H1 (cell line): ENCODE measurements at regions not wholly inside any gene's neighbourhood (a gene's known extent, or its start where the extent isn't known, plus 50 kb on each side); places are given as distances from the start of the nearest gene placed in this dataset.

ENCODE experiments used
- CTCF ChIA-PET: fragments of 300-600 bp; sonication (Branson Sonifier 250); formaldehyde crosslinking; loops from one replicate; lab custom pipeline; 2021; ENCODE audit not compliant: partially characterized antibody; lab: Charles Lee
- POLR2A ChIA-PET: fragments of 300-600 bp; sonication (Branson Sonifier 250); formaldehyde crosslinking; loops from one replicate; lab custom pipeline; 2021; ENCODE audit warnings: inconsistent platforms; ENCODE audit not compliant: partially characterized antibody; lab: Charles Lee
- DNase-seq, 2 experiments: peaks; one replicate each; pipeline versions ENCODE4 v3.0.0 to v3.0.0-alpha.2; 2010 to 2022; ENCODE audit warnings: low spot score in 2 of 2, low read depth in 1 of 2, mixed read lengths in 1 of 2
- FAIRE-seq: peaks from 2 replicates; lab custom pipeline; 2011; peaks lifted over from hg19 to GRCh38; lab: Jason Lieb, UNC
- H2AFZ ChIP-seq: 2 replicates; pipeline ENCODE4 v1.8.1; 2012; ENCODE audit warnings: low read length, inconsistent platforms
- H2AK5ac ChIP-seq: 2 replicates; pipeline ENCODE4 v1.6.1; 2013; ENCODE audit warnings: low read depth, low read length
- H2BK120ac ChIP-seq: replicated peaks from 2 replicates; pipeline ENCODE3; 2013; ENCODE audit warnings: low read depth, low read length, inconsistent platforms
- H2BK12ac ChIP-seq: 2 replicates; pipeline ENCODE4 v1.6.1; 2013; ENCODE audit warnings: low read depth, low read length
- H2BK15ac ChIP-seq: 2 replicates; pipeline ENCODE4 v1.6.1; 2013; ENCODE audit warnings: low read length
- H2BK20ac ChIP-seq: 2 replicates; pipeline ENCODE4 v1.6.1; 2013; ENCODE audit warnings: low read length
- H2BK5ac ChIP-seq: 2 replicates; pipeline ENCODE4 v1.6.1; 2013; ENCODE audit warnings: low read depth, low read length
- H3K14ac ChIP-seq: 2 replicates; pipeline ENCODE4 v1.6.1; 2013; ENCODE audit warnings: inconsistent platforms; ENCODE audit not compliant: insufficient read length
- H3K18ac ChIP-seq: 2 replicates; pipeline ENCODE4 v1.6.1; 2013; ENCODE audit warnings: low read length; ENCODE audit errors: extremely low read depth
- H3K23ac ChIP-seq: 2 replicates; pipeline ENCODE4 v1.6.1; 2013; ENCODE audit warnings: inconsistent platforms; ENCODE audit not compliant: insufficient read length
- H3K23me2 ChIP-seq: 2 replicates; pipeline ENCODE4 v1.6.1; 2013; ENCODE audit warnings: low read depth, low read length
- H3K27ac ChIP-seq: 2 replicates; pipeline ENCODE4 v1.6.1; 2011; ENCODE audit warnings: low read depth, low read length, inconsistent platforms
- H3K27me3 ChIP-seq, 4 experiments: replicated peaks in 1 of 4; 1 replicate in 1 of 4; 2 replicates in 3 of 4; pipeline versions ENCODE4 v1.6.1 to v1.8.1; 2011 to 2013; ENCODE audit warnings: low read length in 3 of 4, mild to moderate bottlenecking in 3 of 4, inconsistent platforms in 2 of 4, mixed read lengths in 2 of 4, moderate library complexity in 1 of 4; ENCODE audit not compliant: control insufficient read depth in 3 of 4, insufficient read depth in 3 of 4; ENCODE audit errors: extremely low read depth in 1 of 4
- H3K36me3 ChIP-seq, 4 experiments: 2 replicates each; pipeline versions ENCODE4 v1.6.1 to v1.8.1; 2011 to 2013; ENCODE audit warnings: mild to moderate bottlenecking in 4 of 4, low read length in 3 of 4, moderate library complexity in 2 of 4, control low read depth in 1 of 4, inconsistent platforms in 1 of 4; ENCODE audit not compliant: insufficient read depth in 4 of 4, control insufficient read depth in 2 of 4
- H3K4ac ChIP-seq: replicated peaks from 2 replicates; pipeline ENCODE3; 2013; ENCODE audit warnings: low read length, low read depth, mixed read lengths, inconsistent platforms; ENCODE audit not compliant: insufficient read length
- H3K4me1 ChIP-seq, 4 experiments: replicated peaks in 1 of 4; 1 replicate in 1 of 4; 2 replicates in 3 of 4; pipeline versions ENCODE4 v1.6.1 to v1.8.1; 2011 to 2013; ENCODE audit warnings: low read length in 3 of 4, inconsistent platforms in 2 of 4, mixed read lengths in 1 of 4; ENCODE audit not compliant: insufficient read depth in 4 of 4, control insufficient read depth in 3 of 4
- H3K4me2 ChIP-seq, 2 experiments: 2 replicates each; pipeline versions ENCODE4 v1.6.1 to v1.8.1; 2011 to 2013; ENCODE audit warnings: low read depth in 2 of 2, low read length in 2 of 2, control low read depth in 1 of 2, inconsistent platforms in 1 of 2, mild to moderate bottlenecking in 1 of 2; ENCODE audit not compliant: insufficient read depth in 1 of 2
- H3K4me3 ChIP-seq, 4 experiments: fragments of 200-600, 300-600 bp in 1 of 4; sonication (generic), shearing (Covaris generic), sonication (Bioruptor Twin) in 1 of 4; 2 replicates each; pipeline versions ENCODE4 v1.5.1 to v1.8.1; 2011 to 2016; ENCODE audit warnings: low read length in 4 of 4, low read depth in 3 of 4, control low read depth in 2 of 4, inconsistent platforms in 2 of 4, mild to moderate bottlenecking in 2 of 4, mixed read lengths in 1 of 4, moderate library complexity in 1 of 4; ENCODE audit not compliant: insufficient read depth in 2 of 4; ENCODE audit errors: extremely low read depth in 1 of 4
- H3K56ac ChIP-seq: replicated peaks from 2 replicates; pipeline ENCODE3; 2013; ENCODE audit warnings: low read depth, mild to moderate bottlenecking, mixed read lengths, low read length, inconsistent platforms; ENCODE audit not compliant: insufficient read length
- H3K79me1 ChIP-seq: 2 replicates; pipeline ENCODE4 v1.6.1; 2013; ENCODE audit warnings: low read depth, low read length, control low read depth
- H3K79me2 ChIP-seq, 2 experiments: 2 replicates each; pipeline versions ENCODE4 v1.6.1 to v1.8.1; 2012 to 2013; ENCODE audit warnings: low read length in 2 of 2, mild to moderate bottlenecking in 2 of 2, inconsistent platforms in 1 of 2; ENCODE audit not compliant: insufficient read depth in 2 of 2, control insufficient read depth in 1 of 2
- H3K9ac ChIP-seq, 4 experiments: replicated peaks in 1 of 4; 1 replicate in 1 of 4; 2 replicates in 3 of 4; pipeline versions ENCODE4 v1.6.1 to v1.8.1; 2011 to 2013; ENCODE audit warnings: low read depth in 3 of 4, low read length in 3 of 4, control low read depth in 2 of 4, mild to moderate bottlenecking in 2 of 4, moderate library complexity in 2 of 4, inconsistent platforms in 1 of 4; ENCODE audit errors: extremely low read depth in 1 of 4
- H3K9me3 ChIP-seq, 2 experiments: 2 replicates each; pipeline versions ENCODE4 v1.6.1 to v1.8.1; 2012 to 2013; ENCODE audit warnings: mild to moderate bottlenecking in 2 of 2, moderate library complexity in 2 of 2, control low read depth in 1 of 2, inconsistent platforms in 1 of 2, low read depth in 1 of 2, low read length in 1 of 2, mixed read lengths in 1 of 2; ENCODE audit not compliant: insufficient read depth in 2 of 2
- H4K20me1 ChIP-seq, 2 experiments: replicated peaks in 1 of 2; 2 replicates each; pipeline versions ENCODE3 to v1.8.1; 2011 to 2013; ENCODE audit warnings: inconsistent platforms in 2 of 2, low read length in 2 of 2, mild to moderate bottlenecking in 1 of 2; ENCODE audit not compliant: insufficient read depth in 2 of 2, control insufficient read depth in 1 of 2
- H4K5ac ChIP-seq: 2 replicates; pipeline ENCODE4 v1.6.1; 2013; ENCODE audit warnings: low read length, low read depth, mixed read lengths, inconsistent platforms; ENCODE audit not compliant: insufficient read length
- H4K8ac ChIP-seq: 2 replicates; pipeline ENCODE4 v1.8.0; 2013; ENCODE audit warnings: mild to moderate bottlenecking, moderate library complexity, low read length, inconsistent platforms; ENCODE audit not compliant: insufficient read depth; ENCODE audit errors: extremely low read depth
- H4K91ac ChIP-seq: replicated peaks from 2 replicates; pipeline ENCODE3; 2013; ENCODE audit warnings: low read length, mixed read lengths, inconsistent platforms; ENCODE audit not compliant: insufficient read length
- CHD1 ChIP-seq: IDR thresholded peaks from 2 replicates; pipeline ENCODE4 v1.6.1; 2012; ENCODE audit warnings: low read depth, low read length, improper control_type of control experiment
- EGR1 ChIP-seq: IDR thresholded peaks from 2 replicates; pipeline ENCODE4 v1.6.1; 2011; ENCODE audit warnings: low read depth, low read length, borderline replicate concordance
- GTF2F1 ChIP-seq: IDR thresholded peaks from 2 replicates; pipeline ENCODE4 v1.6.1; 2012; ENCODE audit warnings: low read depth, low read length, improper control_type of control experiment, borderline replicate concordance
- KDM5A ChIP-seq: fragments of 200-600 bp; IDR thresholded peaks from 2 replicates; pipeline ENCODE4 v1.7.1; 2012; ENCODE audit warnings: mild to moderate bottlenecking, low read length, inconsistent platforms, mixed read lengths
- POU5F1 ChIP-seq: IDR thresholded peaks from 2 replicates; pipeline ENCODE4 v1.6.1; 2011; ENCODE audit warnings: low read depth, mild to moderate bottlenecking, low read length, moderate library complexity
- RXRA ChIP-seq: IDR thresholded peaks from 2 replicates; pipeline ENCODE4 v1.6.1; 2011; ENCODE audit warnings: low read depth, mild to moderate bottlenecking, low read length, moderate library complexity; ENCODE audit not compliant: insufficient read depth
- SP2 ChIP-seq: IDR thresholded peaks from 2 replicates; pipeline ENCODE4 v1.6.1; 2012; ENCODE audit warnings: mild to moderate bottlenecking, low read length, inconsistent platforms
- WGBS, 2 experiments: shearing (Covaris generic) in 1 of 2; methylation state at CpG; one replicate each; pipeline versions ENCODE4 v1.1.6 to v1.1.7; 2013 to 2015; ENCODE audit warnings: low lambda C conversion rate in 2 of 2, mixed read lengths in 2 of 2, inconsistent platforms in 1 of 2, low coverage in 1 of 2, missing lambda C conversion rate in 1 of 2; ENCODE audit not compliant: insufficient replicate concordance in 2 of 2, insufficient coverage in 1 of 2, insufficient read length in 1 of 2; ENCODE audit errors: extremely low coverage in 1 of 2, missing lambda C conversion rate in 1 of 2; 5-methylcytosine and 5-hydroxymethylcytosine counted together
- TF ChIP-seq, protein P1 (sequence below): IDR thresholded peaks from 2 replicates; pipeline ENCODE4 v1.6.1; 2012; ENCODE audit warnings: low read length, inconsistent platforms

GRCh38 chr4:3697033-3697432, 69.2 kb upstream of the ADRA2C start:
- Histone ChIP-seq H2BK15ac (no peak overlapping the region), H3K9ac (no peak overlapping the region), H3K4me2 (no peak overlapping the region), H4K8ac (no peak overlapping the region), H3K27me3 (no peaks in the 10 kb centered on the region), H3K36me3 (no peaks in the 10 kb centered on the region), H3K4ac (no peak overlapping the region), H3K14ac (no peak overlapping the region), H3K79me2 (no peaks in the 10 kb centered on the region), H2BK120ac (no peak overlapping the region), H2BK20ac (no peak overlapping the region), H3K4me1 (peaks cover 0 to 3% (median under 1%) of the 10 kb centered on the region in 4 experiments; a peak in 4 of 7 replicates), H3K79me1 (no peaks in the 10 kb centered on the region), H3K18ac (no peak overlapping the region), H3K23me2 (no peaks in the 10 kb centered on the region), H4K91ac (no peak overlapping the region), H3K27ac (no peak overlapping the region), H4K20me1 (no peaks in the 10 kb centered on the region), H3K9me3 (peaks cover 0 to 3% of the 10 kb centered on the region in 2 experiments; a peak in 1 of 4 replicates), H2AK5ac (no peak overlapping the region), H2BK5ac (no peak overlapping the region), H4K5ac (no peak overlapping the region), H3K4me3 (no peak overlapping the region), H2AFZ (no peak overlapping the region), H2BK12ac (no peak overlapping the region), H3K23ac (no peak overlapping the region), H3K56ac (no peak overlapping the region)
- 100% methylated on average over 1 of the region's 1 CpG for WGBS, 2 experiments
- FAIRE-seq, result no peak
- POLR2A ChIA-PET, result no interaction called here
- CTCF ChIA-PET, result no interaction called here
- DNase-seq, result no peak
- TF ChIP-seq SP2, result no peak
- TF ChIP-seq, protein P1, sequence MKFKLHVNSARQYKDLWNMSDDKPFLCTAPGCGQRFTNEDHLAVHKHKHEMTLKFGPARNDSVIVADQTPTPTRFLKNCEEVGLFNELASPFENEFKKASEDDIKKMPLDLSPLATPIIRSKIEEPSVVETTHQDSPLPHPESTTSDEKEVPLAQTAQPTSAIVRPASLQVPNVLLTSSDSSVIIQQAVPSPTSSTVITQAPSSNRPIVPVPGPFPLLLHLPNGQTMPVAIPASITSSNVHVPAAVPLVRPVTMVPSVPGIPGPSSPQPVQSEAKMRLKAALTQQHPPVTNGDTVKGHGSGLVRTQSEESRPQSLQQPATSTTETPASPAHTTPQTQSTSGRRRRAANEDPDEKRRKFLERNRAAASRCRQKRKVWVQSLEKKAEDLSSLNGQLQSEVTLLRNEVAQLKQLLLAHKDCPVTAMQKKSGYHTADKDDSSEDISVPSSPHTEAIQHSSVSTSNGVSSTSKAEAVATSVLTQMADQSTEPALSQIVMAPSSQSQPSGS, result no peak
- TF ChIP-seq KDM5A, result no peak
- no peak for TF ChIP-seq EGR1
- no peak for TF ChIP-seq GTF2F1
- no peak for TF ChIP-seq CHD1
- no peak for TF ChIP-seq RXRA
- TF ChIP-seq POU5F1, result no peak
